GM12878 (cell line): ENCODE measurements at regions not wholly inside any gene's neighbourhood (a gene's known extent, or its start where the extent isn't known, plus 50 kb on each side); places are given as distances from the start of the nearest gene placed in this dataset.

Source experiments
- ATAC-seq: fragments of 200-7000 bp; cut with Tn5 transposase; 3 replicates; pipeline ENCODE4 v1.9.1; 2020; ENCODE audit warnings: mild to moderate bottlenecking, moderate library complexity
- BruUV-seq: library from RNA; stranded (reverse); fragments of 400-500 nt; replicated peaks from 2 replicates; lab custom pipeline; 2021; lab: Mats Ljungman, UMichigan
- CTCF ChIA-PET: fragments of 300-600 bp; sonication (Branson Sonifier 250); formaldehyde crosslinking; extraction: SDS; loops from one replicate; lab custom pipeline; 2021; ENCODE audit warnings: inconsistent platforms; lab: Yijun Ruan, JAX
- POLR2A ChIA-PET: fragments of 350-600 bp; formaldehyde crosslinking; extraction: SDS; loops from one replicate; lab custom pipeline; 2021; ENCODE audit warnings: inconsistent platforms; lab: Charles Lee
- RAD21 ChIA-PET: fragments of 300-600 bp; sonication (Branson Sonifier 250); formaldehyde crosslinking; loops from one replicate; lab custom pipeline; 2023; ENCODE audit warnings: antibody characterized with exemption; ENCODE audit not compliant: unreplicated experiment; lab: Charles Lee
- SMC1A ChIA-PET: fragments of 300-600 bp; sonication (Branson Sonifier 250); formaldehyde crosslinking; loops from one replicate; lab custom pipeline; 2023; ENCODE audit not compliant: unreplicated experiment, uncharacterized antibody; lab: Charles Lee
- DNase-seq: peaks from one replicate; pipeline ENCODE4 v3.0.0-alpha.2; 2011; ENCODE audit warnings: low read depth, low spot score
- FAIRE-seq: peaks from 3 replicates; lab custom pipeline; 2011; peaks lifted over from hg19 to GRCh38; lab: Jason Lieb, UNC
- H2AFZ ChIP-seq: 2 replicates; pipeline ENCODE4 v1.6.0; 2011; ENCODE audit warnings: low read depth, low read length, control low read depth; ENCODE audit not compliant: control insufficient read depth
- H3K27ac ChIP-seq: 2 replicates; pipeline ENCODE4 v1.5.1; 2011; ENCODE audit warnings: control low read depth; ENCODE audit not compliant: control insufficient read depth, insufficient read depth
- H3K27me3 ChIP-seq, 2 experiments: replicated peaks in 1 of 2; 2 replicates each; pipeline versions ENCODE4 v1.6.0 to v1.6.1; 2011; ENCODE audit warnings: low read length in 1 of 2; ENCODE audit not compliant: control insufficient read depth in 2 of 2, insufficient read depth in 2 of 2
- H3K36me3 ChIP-seq, 2 experiments: 2 replicates each; pipeline ENCODE4 v1.5.1; 2011; ENCODE audit warnings: low read length in 1 of 2; ENCODE audit not compliant: control insufficient read depth in 2 of 2, insufficient read depth in 2 of 2
- H3K4me1 ChIP-seq: 2 replicates; pipeline ENCODE4 v1.6.1; 2011; ENCODE audit warnings: mild to moderate bottlenecking, low read length, moderate library complexity, mixed read lengths; ENCODE audit not compliant: control insufficient read depth, insufficient read depth
- H3K4me2 ChIP-seq: 2 replicates; pipeline ENCODE4 v1.6.0; 2011; ENCODE audit warnings: control low read depth; ENCODE audit not compliant: control insufficient read depth, insufficient read depth
- H3K4me3 ChIP-seq: fragments of 200-600 bp; sonication (generic); 2 replicates; pipeline ENCODE4 v1.5.1; 2016
- H3K79me2 ChIP-seq: 2 replicates; pipeline ENCODE4 v1.6.0; 2011; ENCODE audit warnings: low read length; ENCODE audit not compliant: control insufficient read depth, insufficient read depth
- H3K9ac ChIP-seq: 2 replicates; pipeline ENCODE4 v1.8.0; 2011; ENCODE audit warnings: low read length, control low read depth, mixed read lengths; ENCODE audit not compliant: control insufficient read depth, insufficient read depth
- H3K9me3 ChIP-seq: replicated peaks from 3 replicates; pipeline ENCODE4 v1.5.1; 2011; ENCODE audit warnings: mild to moderate bottlenecking, low read length; ENCODE audit not compliant: control insufficient read depth, insufficient read depth
- H4K20me1 ChIP-seq: 2 replicates; pipeline ENCODE4 v1.6.0; 2011; ENCODE audit not compliant: control insufficient read depth, insufficient read depth
- BRCA1 ChIP-seq: IDR thresholded peaks from 2 replicates; pipeline ENCODE4 v1.6.1; 2011; ENCODE audit warnings: low read depth, low read length, improper control_type of control experiment
- CEBPZ ChIP-seq: fragments of 150-350 bp; IDR thresholded peaks from 2 replicates; pipeline ENCODE4 v1.6.1; 2016; ENCODE audit warnings: low read depth, low read length
- CREB1 ChIP-seq: IDR thresholded peaks from 2 replicates; pipeline ENCODE4 v1.6.1; 2012; ENCODE audit warnings: low read depth, mild to moderate bottlenecking, inconsistent platforms
- FOS ChIP-seq: IDR thresholded peaks from 3 replicates; pipeline ENCODE4 v1.6.1; 2011; ENCODE audit warnings: borderline replicate concordance; ENCODE audit not compliant: insufficient read length; ENCODE audit errors: extremely low read depth
- GABPA ChIP-seq: IDR thresholded peaks from 2 replicates; pipeline ENCODE4 v1.6.1; 2014; ENCODE audit warnings: antibody characterized with exemption, low read depth, mild to moderate bottlenecking, inconsistent platforms
- MEF2A ChIP-seq: IDR thresholded peaks from 2 replicates; pipeline ENCODE4 v1.6.1; 2011; ENCODE audit warnings: low read depth, mild to moderate bottlenecking, low read length, moderate library complexity; ENCODE audit not compliant: insufficient read depth
- NFYA ChIP-seq: IDR thresholded peaks from 2 replicates; pipeline ENCODE4 v1.6.1; 2011; ENCODE audit warnings: low read depth, mild to moderate bottlenecking, low read length, improper control_type of control experiment, borderline replicate concordance
- NR2C1 ChIP-seq: fragments of 450-650 bp; IDR thresholded peaks from 2 replicates; pipeline ENCODE4 v1.6.1; 2017; ENCODE audit warnings: antibody characterized with exemption, mild to moderate bottlenecking, moderate library complexity
- NR2F1 ChIP-seq: fragments of 450-650 bp; conservative IDR thresholded peaks from 2 replicates; pipeline ENCODE4 v1.6.1; 2017; ENCODE audit warnings: mild to moderate bottlenecking
- PKNOX1 ChIP-seq: fragments of 450-650 bp; IDR thresholded peaks from 2 replicates; pipeline ENCODE4 v1.6.1; 2016; ENCODE audit warnings: mild to moderate bottlenecking
- POU2F2 ChIP-seq: IDR thresholded peaks from 3 replicates; pipeline ENCODE4 v1.6.1; 2011; ENCODE audit warnings: low read depth, mild to moderate bottlenecking, low read length, borderline replicate concordance
- SMAD5 ChIP-seq: IDR thresholded peaks from 2 replicates; pipeline ENCODE4 v1.6.1; 2016; ENCODE audit warnings: antibody characterized with exemption, low read depth
- SPI1 ChIP-seq: IDR thresholded peaks from 2 replicates; pipeline ENCODE4 v1.6.1; 2011; ENCODE audit warnings: low read depth, mild to moderate bottlenecking, low read length, moderate library complexity, borderline replicate concordance; ENCODE audit not compliant: insufficient read depth
- SREBF1 ChIP-seq: IDR thresholded peaks from 2 replicates; pipeline ENCODE4 v1.6.1; 2012; ENCODE audit warnings: mild to moderate bottlenecking, low read length
- SREBF2 ChIP-seq: IDR thresholded peaks from 2 replicates; pipeline ENCODE4 v1.6.1; 2012; ENCODE audit warnings: mild to moderate bottlenecking, low read length
- STAT1 ChIP-seq: fragments of 450-650 bp; conservative IDR thresholded peaks from 2 replicates; pipeline ENCODE4 v1.6.1; 2014; ENCODE audit warnings: antibody characterized with exemption, mild to moderate bottlenecking
- TARDBP ChIP-seq: IDR thresholded peaks from 2 replicates; pipeline ENCODE4 v1.6.1; 2016; ENCODE audit warnings: borderline replicate concordance
- TCF12 ChIP-seq: IDR thresholded peaks from 2 replicates; pipeline ENCODE4 v1.6.1; 2011; ENCODE audit warnings: low read depth, mild to moderate bottlenecking, low read length
- ZNF622 ChIP-seq: fragments of 450-650 bp; IDR thresholded peaks from 2 replicates; pipeline ENCODE4 v1.6.1; 2017; ENCODE audit warnings: mild to moderate bottlenecking, inconsistent platforms
- WGBS: methylation state at CpG from one replicate; pipeline ENCODE4 v1.1.6; 2016; ENCODE audit warnings: low lambda C conversion rate; ENCODE audit not compliant: insufficient replicate concordance, insufficient coverage; ENCODE audit errors: missing lambda C conversion rate; 5-methylcytosine and 5-hydroxymethylcytosine counted together
- in situ Hi-C: fragments of 300-500 bp; cut with MboI; formaldehyde crosslinking; loops from 9 replicates; pipeline ENCODE4 v1.14.3; 2018; ENCODE audit warnings: mixed read lengths
- intact Hi-C: fragments of 100-400 bp; cut with micrococcal nuclease; formaldehyde crosslinking; loops from one replicate; pipeline ENCODE4 v1.14.2; 2022; ENCODE audit not compliant: unreplicated experiment
- TF ChIP-seq, protein P1 (sequence below): fragments of 450-650 bp; IDR thresholded peaks from 2 replicates; pipeline ENCODE4 v1.6.1; 2017; ENCODE audit warnings: antibody characterized with exemption, mild to moderate bottlenecking, moderate library complexity

DNA sequence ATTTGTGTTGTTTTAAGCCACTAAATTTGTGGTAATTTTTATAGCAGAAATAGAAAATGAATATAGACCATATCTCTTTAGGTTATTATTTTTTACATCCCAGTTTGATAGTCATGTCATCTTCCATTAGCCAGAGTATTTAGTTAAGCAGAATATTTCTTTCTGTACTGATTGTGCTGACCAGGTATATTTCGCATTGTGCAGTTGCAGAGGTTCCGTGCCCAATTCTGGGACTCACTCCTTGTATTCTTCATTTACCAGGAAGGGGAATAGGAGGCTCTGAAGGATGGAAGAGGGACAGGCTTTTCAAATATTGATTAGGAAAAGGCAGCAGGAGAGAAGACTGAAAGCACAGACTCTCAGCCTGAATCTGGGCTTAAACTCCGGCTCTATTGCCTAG is 217.8 kb downstream of the AKAP7 start:
- ATAC-seq (no peak), DNase-seq (no peak), FAIRE-seq (no peak)
- ChIA-PET RAD21 (no interaction called here), CTCF (no interaction called here), SMC1A (no interaction called here), POLR2A (no interaction called here)
- 57% methylated on average over 3 of the region's 3 CpGs for WGBS
- Histone ChIP-seq H4K20me1 (no peaks in the 10 kb centered on the region), H2AFZ (no peak overlapping the region), H3K27me3 (no peaks in the 10 kb centered on the region), H3K4me2 (no peak overlapping the region), H3K4me3 (no peak overlapping the region), H3K4me1 (no peaks in the 10 kb centered on the region), H3K79me2 (no peaks in the 10 kb centered on the region), H3K9me3 (no peaks in the 10 kb centered on the region), H3K27ac (no peak overlapping the region), H3K36me3 (no peaks in the 10 kb centered on the region), H3K9ac (no peak overlapping the region)
- in situ Hi-C loops (no loop called here), intact Hi-C loops (no loop called here)
- TF ChIP-seq ZNF622 (no peak), SREBF2 (no peak), NR2F1 (no peak), TARDBP (no peak), PKNOX1 (no peak), CEBPZ (no peak), BRCA1 (no peak), GABPA (no peak), SREBF1 (no peak), STAT1 (no peak), POU2F2 (no peak), FOS (no peak), NFYA (no peak), SPI1 (no peak), MEF2A (no peak), SMAD5 (no peak), NR2C1 (no peak), CREB1 (no peak), TCF12 (no peak)
- TF ChIP-seq, protein P1, sequence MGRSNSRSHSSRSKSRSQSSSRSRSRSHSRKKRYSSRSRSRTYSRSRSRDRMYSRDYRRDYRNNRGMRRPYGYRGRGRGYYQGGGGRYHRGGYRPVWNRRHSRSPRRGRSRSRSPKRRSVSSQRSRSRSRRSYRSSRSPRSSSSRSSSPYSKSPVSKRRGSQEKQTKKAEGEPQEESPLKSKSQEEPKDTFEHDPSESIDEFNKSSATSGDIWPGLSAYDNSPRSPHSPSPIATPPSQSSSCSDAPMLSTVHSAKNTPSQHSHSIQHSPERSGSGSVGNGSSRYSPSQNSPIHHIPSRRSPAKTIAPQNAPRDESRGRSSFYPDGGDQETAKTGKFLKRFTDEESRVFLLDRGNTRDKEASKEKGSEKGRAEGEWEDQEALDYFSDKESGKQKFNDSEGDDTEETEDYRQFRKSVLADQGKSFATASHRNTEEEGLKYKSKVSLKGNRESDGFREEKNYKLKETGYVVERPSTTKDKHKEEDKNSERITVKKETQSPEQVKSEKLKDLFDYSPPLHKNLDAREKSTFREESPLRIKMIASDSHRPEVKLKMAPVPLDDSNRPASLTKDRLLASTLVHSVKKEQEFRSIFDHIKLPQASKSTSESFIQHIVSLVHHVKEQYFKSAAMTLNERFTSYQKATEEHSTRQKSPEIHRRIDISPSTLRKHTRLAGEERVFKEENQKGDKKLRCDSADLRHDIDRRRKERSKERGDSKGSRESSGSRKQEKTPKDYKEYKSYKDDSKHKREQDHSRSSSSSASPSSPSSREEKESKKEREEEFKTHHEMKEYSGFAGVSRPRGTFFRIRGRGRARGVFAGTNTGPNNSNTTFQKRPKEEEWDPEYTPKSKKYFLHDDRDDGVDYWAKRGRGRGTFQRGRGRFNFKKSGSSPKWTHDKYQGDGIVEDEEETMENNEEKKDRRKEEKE: no peak
- no TSS peak for BruUV-seq
